NT2/D1 (cell line): ENCODE measurements at regions not wholly inside any gene's neighbourhood (a gene's known extent, or its start where the extent isn't known, plus 50 kb on each side); places are given as distances from the start of the nearest gene placed in this dataset.

Experiments
- SUZ12 ChIP-seq: IDR thresholded peaks from 2 replicates; pipeline ENCODE4 v1.6.1; 2011; ENCODE audit not compliant: insufficient read length, insufficient read depth; ENCODE audit errors: extremely low read depth
- YY1 ChIP-seq: IDR thresholded peaks from 2 replicates; pipeline ENCODE4 v1.6.1; 2011; ENCODE audit not compliant: insufficient read length, insufficient read depth
- ZNF274 ChIP-seq: IDR thresholded peaks from 2 replicates; pipeline ENCODE4 v1.6.1; 2011; ENCODE audit warnings: mild to moderate bottlenecking, low read depth, low read length

GRCh38 chr2:217641960-217642359, 360.8 kb downstream of the TNS1 start:
- TF ChIP-seq SUZ12 (no peak), YY1 (no peak), ZNF274 (no peak)
